GM13976 (cell line): ENCODE measurements at regions not wholly inside any gene's neighbourhood (a gene's known extent, or its start where the extent isn't known, plus 50 kb on each side); places are given as distances from the start of the nearest gene placed in this dataset.

ENCODE experiments used
- DNase-seq: peaks from one replicate; pipeline ENCODE4 v3.0.0; 2012; ENCODE audit warnings: low spot score
- CTCF ChIP-seq: IDR thresholded peaks from 2 replicates; pipeline ENCODE4 v1.5.1; 2012; ENCODE audit warnings: borderline replicate concordance, mild to moderate bottlenecking; ENCODE audit not compliant: insufficient read depth; ENCODE audit errors: extremely low read depth, missing control alignments, control extremely low read depth
- in situ Hi-C: fragments of 300-500 bp; cut with MboI; formaldehyde crosslinking; loops from one replicate; pipeline ENCODE4 v1.12.0; 2022; ENCODE audit warnings: low sequenced_read_pairs, mixed read lengths, inconsistent platforms; ENCODE audit not compliant: unreplicated experiment

GRCh38 chr5:174589599-174589998, 134.8 kb upstream of the MSX2 start:
- no peak for TF ChIP-seq CTCF
- DNase-seq = no peak
- in situ Hi-C loops = no loop called here

- DNase-seq = no peak
- in situ Hi-C loops = no loop called here
- TF ChIP-seq CTCF = no peak
Observed at GRCh38 chr5:174590820-174591219, 133.6 kb upstream of the MSX2 start.

- TF ChIP-seq CTCF = no peak
- no peak for DNase-seq
- in situ Hi-C loops = no loop called here
Observed at GRCh38 chr5:174596429-174596828, 128.0 kb upstream of the MSX2 start.

- no peak for DNase-seq
- TF ChIP-seq CTCF = no peak
- in situ Hi-C loops = no loop called here
Observed at GRCh38 chr5:174599992-174600391, 124.4 kb upstream of the MSX2 start.

- no peak for DNase-seq
- no peak for TF ChIP-seq CTCF
- in situ Hi-C loops = no loop called here
Observed at GRCh38 chr5:174601946-174602345, 122.4 kb upstream of the MSX2 start.

- no peak for DNase-seq
- no peak for TF ChIP-seq CTCF
- in situ Hi-C loops = no loop called here
Observed at GRCh38 chr5:174606153-174606552, 118.2 kb upstream of the MSX2 start.

GRCh38 chr5:174606646-174607045, 117.7 kb upstream of the MSX2 start:
- in situ Hi-C loops = no loop called here
- no peak for DNase-seq
- no peak for TF ChIP-seq CTCF
